ENCODE measurements at regions not wholly inside any gene's neighbourhood (a gene's known extent, or its start where the extent isn't known, plus 50 kb on each side); places are given as distances from the start of the nearest gene placed in this dataset.

DNA sequence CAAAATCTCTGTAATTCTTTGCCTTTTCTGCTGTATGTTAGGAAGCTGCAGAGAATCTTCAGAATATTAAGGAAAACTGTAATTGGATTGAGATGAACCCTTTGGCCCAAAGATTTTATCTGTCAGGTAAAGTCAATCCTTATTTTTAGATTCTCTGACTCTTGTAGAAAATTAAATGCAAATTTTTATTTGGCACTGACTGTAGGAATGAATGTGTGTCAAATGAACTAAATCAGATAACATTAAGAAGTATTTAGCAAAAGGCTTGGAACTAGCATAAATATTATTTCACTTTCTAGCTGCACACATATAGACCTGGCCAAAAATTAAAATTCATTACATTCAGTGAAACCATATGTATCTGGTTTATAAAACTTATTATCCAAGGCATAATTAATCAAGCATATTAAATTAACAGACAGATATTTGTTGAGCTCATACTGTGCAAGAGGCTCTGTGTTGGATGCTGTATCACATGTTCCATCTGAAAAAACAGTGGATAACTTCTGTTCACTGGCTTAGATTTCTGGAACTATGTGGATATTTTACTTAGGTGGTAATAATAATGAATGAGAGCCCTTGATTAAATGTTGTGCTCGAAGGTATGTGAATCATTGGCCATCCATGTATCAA lies 124.8 kb downstream of the HDGFL1 start:
- Histone ChIP-seq H3K27me3 (no peaks in the 10 kb centered on the region), H3K4me2 (no peak overlapping the region), H3K4me3 (no peak overlapping the region), H2AFZ (replicated peaks) (no peak overlapping the region), H3K9ac (no peak overlapping the region), H3K79me2 (ENCODE audit: low read depth) (no peaks in the 10 kb centered on the region), H3K9me3 (ENCODE audit: low read depth) (no peaks in the 10 kb centered on the region), H3F3A (ENCODE audit: low read depth) (peaks cover 13% of the 10 kb centered on the region), H3K36me3 (no peaks in the 10 kb centered on the region), H4K20me1 (ENCODE audit: low read depth) (no peaks in the 10 kb centered on the region), H3K27ac (no peak overlapping the region), H3K4me1 (peaks cover 36% of the 10 kb centered on the region)
- no peak for DNase-seq (ENCODE audit: low spot score)
- no peak overlapping the region for H3K4me3 Mint-ChIP-seq
- H3K4me1 Mint-ChIP-seq = peaks cover 19% of the 10 kb centered on the region
- H3K27ac Mint-ChIP-seq = no peak overlapping the region
- TF ChIP-seq EZH2phosphoT487 (IDR thresholded peaks at IDR 0.05) = no peak
- TF ChIP-seq, protein P1, sequence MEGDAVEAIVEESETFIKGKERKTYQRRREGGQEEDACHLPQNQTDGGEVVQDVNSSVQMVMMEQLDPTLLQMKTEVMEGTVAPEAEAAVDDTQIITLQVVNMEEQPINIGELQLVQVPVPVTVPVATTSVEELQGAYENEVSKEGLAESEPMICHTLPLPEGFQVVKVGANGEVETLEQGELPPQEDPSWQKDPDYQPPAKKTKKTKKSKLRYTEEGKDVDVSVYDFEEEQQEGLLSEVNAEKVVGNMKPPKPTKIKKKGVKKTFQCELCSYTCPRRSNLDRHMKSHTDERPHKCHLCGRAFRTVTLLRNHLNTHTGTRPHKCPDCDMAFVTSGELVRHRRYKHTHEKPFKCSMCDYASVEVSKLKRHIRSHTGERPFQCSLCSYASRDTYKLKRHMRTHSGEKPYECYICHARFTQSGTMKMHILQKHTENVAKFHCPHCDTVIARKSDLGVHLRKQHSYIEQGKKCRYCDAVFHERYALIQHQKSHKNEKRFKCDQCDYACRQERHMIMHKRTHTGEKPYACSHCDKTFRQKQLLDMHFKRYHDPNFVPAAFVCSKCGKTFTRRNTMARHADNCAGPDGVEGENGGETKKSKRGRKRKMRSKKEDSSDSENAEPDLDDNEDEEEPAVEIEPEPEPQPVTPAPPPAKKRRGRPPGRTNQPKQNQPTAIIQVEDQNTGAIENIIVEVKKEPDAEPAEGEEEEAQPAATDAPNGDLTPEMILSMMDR (IDR thresholded peaks at IDR 0.05) = no peak
- TF ChIP-seq EZH2 (IDR thresholded peaks at IDR 0.05) = no peak
- H3K27me3 Mint-ChIP-seq (ENCODE audit: insufficient read depth, low read depth) = no peaks in the 10 kb centered on the region
- no peaks in the 10 kb centered on the region for H3K9me3 Mint-ChIP-seq
- H3K36me3 Mint-ChIP-seq = no peaks in the 10 kb centered on the region

DNA sequence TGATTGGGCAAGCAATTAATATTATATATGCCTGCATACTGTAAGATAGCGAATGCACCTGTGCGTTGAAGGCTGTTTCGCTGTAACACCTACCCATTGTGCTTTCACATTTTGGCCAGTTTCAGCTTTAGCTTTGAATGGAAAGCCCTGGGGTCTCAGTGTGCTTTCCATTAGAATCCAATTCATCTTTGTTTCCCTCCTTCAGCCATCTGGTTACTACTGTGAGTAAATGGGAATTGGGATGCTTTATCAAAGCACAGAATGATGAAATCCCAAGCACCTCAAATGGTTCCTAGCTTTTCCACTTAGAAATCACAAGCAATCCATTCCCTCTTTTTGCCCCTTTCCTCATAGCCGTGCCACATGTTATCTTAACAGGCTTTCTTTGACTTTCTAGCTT lies 127.1 kb downstream of the HDGFL1 start:
- Histone ChIP-seq H3K9me3 (ENCODE audit: low read depth) (no peaks in the 10 kb centered on the region), H3K4me2 (peak overlapping the region; percentile 50), H2AFZ (replicated peaks) (peak overlapping the region; percentile 65), H3F3A (ENCODE audit: low read depth) (peaks cover 18% of the 10 kb centered on the region), H3K9ac (no peak overlapping the region), H3K27ac (peak overlapping the region; percentile 75), H3K79me2 (ENCODE audit: low read depth) (no peaks in the 10 kb centered on the region), H3K27me3 (no peaks in the 10 kb centered on the region), H3K4me3 (no peak overlapping the region), H4K20me1 (ENCODE audit: low read depth) (no peaks in the 10 kb centered on the region), H3K36me3 (no peaks in the 10 kb centered on the region), H3K4me1 (peaks cover 49% of the 10 kb centered on the region)
- no peaks in the 10 kb centered on the region for H3K9me3 Mint-ChIP-seq
- no peaks in the 10 kb centered on the region for H3K36me3 Mint-ChIP-seq
- no peaks in the 10 kb centered on the region for H3K27me3 Mint-ChIP-seq (ENCODE audit: insufficient read depth, low read depth)
- H3K4me1 Mint-ChIP-seq = peaks cover 31% of the 10 kb centered on the region
- H3K4me3 Mint-ChIP-seq = no peak overlapping the region
- peak overlapping the region; percentile 67 for H3K27ac Mint-ChIP-seq
- DNase-seq (ENCODE audit: low spot score) = peak; percentile 42
- TF ChIP-seq, protein P1 (IDR thresholded peaks at IDR 0.05) = no peak
- TF ChIP-seq EZH2phosphoT487 (IDR thresholded peaks at IDR 0.05) = no peak
- no peak for TF ChIP-seq EZH2 (IDR thresholded peaks at IDR 0.05)

DNA sequence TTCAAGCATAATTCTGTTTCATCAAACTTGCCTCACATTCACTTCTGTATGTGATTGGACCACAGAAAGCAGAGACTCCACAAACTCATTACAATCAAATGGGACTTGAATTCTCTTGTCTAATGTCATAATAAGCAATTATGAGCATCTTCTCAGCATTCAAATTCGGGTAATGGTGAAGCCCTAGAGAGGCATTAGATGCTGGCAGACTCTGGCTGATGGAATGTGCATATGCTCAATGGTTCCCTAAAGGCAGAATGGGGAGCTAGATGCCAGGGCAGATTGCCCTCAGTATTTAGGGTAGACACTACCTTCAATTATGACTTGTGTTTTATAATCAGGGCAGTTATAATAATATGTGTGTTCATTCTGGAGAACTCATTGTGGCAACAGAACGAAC lies 127.9 kb downstream of the HDGFL1 start:
- TF ChIP-seq, protein P1 (IDR thresholded peaks at IDR 0.05) = no peak
- TF ChIP-seq EZH2 (IDR thresholded peaks at IDR 0.05) (no peak), EZH2phosphoT487 (IDR thresholded peaks at IDR 0.05) (no peak)
- no peak overlapping the region for H3K4me3 Mint-ChIP-seq
- H3K4me2 ChIP-seq = no peak overlapping the region
- no peak overlapping the region for H3K4me3 ChIP-seq
- H3K4me1 Mint-ChIP-seq = peaks cover 31% of the 10 kb centered on the region
- no peaks in the 10 kb centered on the region for H3K36me3 Mint-ChIP-seq
- H3K9ac ChIP-seq = no peak overlapping the region
- H3K9me3 ChIP-seq (ENCODE audit: low read depth) = no peaks in the 10 kb centered on the region
- no peaks in the 10 kb centered on the region for H3K9me3 Mint-ChIP-seq
- no peaks in the 10 kb centered on the region for H3K36me3 ChIP-seq
- H3K27ac ChIP-seq = no peak overlapping the region
- no peaks in the 10 kb centered on the region for H4K20me1 ChIP-seq (ENCODE audit: low read depth)
- DNase-seq (ENCODE audit: low spot score) = peak; percentile 4
- no peaks in the 10 kb centered on the region for H3K79me2 ChIP-seq (ENCODE audit: low read depth)
- no peak overlapping the region for H3K27ac Mint-ChIP-seq
- no peaks in the 10 kb centered on the region for H3K27me3 ChIP-seq
- H3F3A ChIP-seq (ENCODE audit: low read depth) = peaks cover 18% of the 10 kb centered on the region
- no peaks in the 10 kb centered on the region for H3K27me3 Mint-ChIP-seq (ENCODE audit: insufficient read depth, low read depth)
- peak overlapping the region; percentile 28 for H2AFZ ChIP-seq (replicated peaks)
- peaks cover 49% of the 10 kb centered on the region for H3K4me1 ChIP-seq

Measured in neural progenitor cell (in vitro differentiated cells).